Left ventricle myocardium inferior (tissue), 1 donor: ENCODE measurements at regions not wholly inside any gene's neighbourhood (a gene's known extent, or its start where the extent isn't known, plus 50 kb on each side); places are given as distances from the start of the nearest gene placed in this dataset.

ENCODE experiments used
- DNase-seq: peaks from one replicate; pipeline ENCODE4 v3.0.0-alpha.2; 2020
- H3K27ac ChIP-seq: fragments of 200-600 bp; replicated peaks from 2 replicates; pipeline ENCODE4 v1.8.0; 2021
- H3K27me3 ChIP-seq: fragments of 200-600 bp; 2 replicates; pipeline ENCODE4 v1.8.0; 2021; ENCODE audit warnings: low read depth
- H3K36me3 ChIP-seq: fragments of 200-600 bp; 2 replicates; pipeline ENCODE4 v1.8.0; 2021
- H3K4me1 ChIP-seq: fragments of 200-600 bp; 2 replicates; pipeline ENCODE4 v1.8.0; 2021
- H3K4me3 ChIP-seq: fragments of 200-600 bp; 2 replicates; pipeline ENCODE4 v1.8.0; 2021; ENCODE audit warnings: mild to moderate bottlenecking, moderate library complexity
- H3K9me3 ChIP-seq: fragments of 200-600 bp; replicated peaks from 2 replicates; pipeline ENCODE4 v1.8.0; 2021
- CTCF ChIP-seq: fragments of 200-600 bp; IDR thresholded peaks from 2 replicates; pipeline ENCODE4 v1.8.0; 2021; ENCODE audit warnings: antibody characterized with exemption, mild to moderate bottlenecking, borderline replicate concordance
- intact Hi-C: fragments of 100-400 bp; cut with micrococcal nuclease; formaldehyde crosslinking; loops from one replicate; pipeline ENCODE4 v1.11.0; 2022
- donor health status: DM: no; HTN: yes; CAD: no; lungs with severe emphysema.

- intact Hi-C loops = no loop called here
- no peak overlapping the region for H3K27ac ChIP-seq
- no peaks in the 10 kb centered on the region for H3K36me3 ChIP-seq
- no peaks in the 10 kb centered on the region for H3K9me3 ChIP-seq
- H3K4me1 ChIP-seq = no peaks in the 10 kb centered on the region
- TF ChIP-seq CTCF = no peak
- no peak overlapping the region for H3K4me3 ChIP-seq
- DNase-seq = no peak
- H3K27me3 ChIP-seq = no peaks in the 10 kb centered on the region
Measured at GRCh38 chr6:92706976-92707375, 712.4 kb downstream of the EPHA7 start.

- Histone ChIP-seq H3K9me3 (no peaks in the 10 kb centered on the region), H3K27me3 (no peaks in the 10 kb centered on the region), H3K27ac (no peak overlapping the region), H3K4me1 (no peaks in the 10 kb centered on the region), H3K36me3 (no peaks in the 10 kb centered on the region), H3K4me3 (no peak overlapping the region)
- intact Hi-C loops = no loop called here
- no peak for DNase-seq
- no peak for TF ChIP-seq CTCF
Measured at GRCh38 chr6:92701425-92702096, 717.8 kb downstream of the EPHA7 start.

GRCh38 chr6:92700411-92700810 is 718.9 kb downstream of the EPHA7 start:
- DNase-seq = no peak
- Histone ChIP-seq H3K4me1 (no peaks in the 10 kb centered on the region), H3K27me3 (no peaks in the 10 kb centered on the region), H3K4me3 (no peak overlapping the region), H3K9me3 (no peaks in the 10 kb centered on the region), H3K27ac (no peak overlapping the region), H3K36me3 (no peaks in the 10 kb centered on the region)
- TF ChIP-seq CTCF = no peak
- intact Hi-C loops = no loop called here

GRCh38 chr6:92690997-92691599 is 728.3 kb downstream of the EPHA7 start:
- H3K9me3 ChIP-seq = no peaks in the 10 kb centered on the region
- H3K4me3 ChIP-seq = no peak overlapping the region
- DNase-seq = no peak
- no peak for TF ChIP-seq CTCF
- no peaks in the 10 kb centered on the region for H3K27me3 ChIP-seq
- peaks cover 8% of the 10 kb centered on the region for H3K4me1 ChIP-seq
- intact Hi-C loops = no loop called here
- H3K27ac ChIP-seq = no peak overlapping the region
- H3K36me3 ChIP-seq = no peaks in the 10 kb centered on the region

GRCh38 chr6:92688342-92688741 is 731.0 kb downstream of the EPHA7 start:
- Histone ChIP-seq H3K9me3 (no peaks in the 10 kb centered on the region), H3K4me3 (no peak overlapping the region), H3K27ac (no peak overlapping the region), H3K27me3 (no peaks in the 10 kb centered on the region), H3K4me1 (peaks cover 8% of the 10 kb centered on the region), H3K36me3 (no peaks in the 10 kb centered on the region)
- intact Hi-C loops = no loop called here
- TF ChIP-seq CTCF = no peak
- no peak for DNase-seq
